H1 (cell line): ENCODE measurements at regions not wholly inside any gene's neighbourhood (a gene's known extent, or its start where the extent isn't known, plus 50 kb on each side); places are given as distances from the start of the nearest gene placed in this dataset.

Experiments used
- CTCF ChIA-PET: fragments of 300-600 bp; sonication (Branson Sonifier 250); formaldehyde crosslinking; loops from one replicate; lab custom pipeline; 2021; ENCODE audit not compliant: partially characterized antibody; lab: Charles Lee
- POLR2A ChIA-PET: fragments of 300-600 bp; sonication (Branson Sonifier 250); formaldehyde crosslinking; loops from one replicate; lab custom pipeline; 2021; ENCODE audit warnings: inconsistent platforms; ENCODE audit not compliant: partially characterized antibody; lab: Charles Lee
- DNase-seq, 2 experiments: peaks; one replicate each; pipeline versions ENCODE4 v3.0.0 to v3.0.0-alpha.2; 2010 to 2022; ENCODE audit warnings: low spot score in 2 of 2, low read depth in 1 of 2, mixed read lengths in 1 of 2
- FAIRE-seq: peaks from 2 replicates; lab custom pipeline; 2011; peaks lifted over from hg19 to GRCh38; lab: Jason Lieb, UNC
- H2AFZ ChIP-seq: 2 replicates; pipeline ENCODE4 v1.8.1; 2012; ENCODE audit warnings: low read length, inconsistent platforms
- H2AK5ac ChIP-seq: 2 replicates; pipeline ENCODE4 v1.6.1; 2013; ENCODE audit warnings: low read depth, low read length
- H2BK120ac ChIP-seq: replicated peaks from 2 replicates; pipeline ENCODE3; 2013; ENCODE audit warnings: low read depth, low read length, inconsistent platforms
- H2BK12ac ChIP-seq: 2 replicates; pipeline ENCODE4 v1.6.1; 2013; ENCODE audit warnings: low read depth, low read length
- H2BK15ac ChIP-seq: 2 replicates; pipeline ENCODE4 v1.6.1; 2013; ENCODE audit warnings: low read length
- H2BK20ac ChIP-seq: 2 replicates; pipeline ENCODE4 v1.6.1; 2013; ENCODE audit warnings: low read length
- H2BK5ac ChIP-seq: 2 replicates; pipeline ENCODE4 v1.6.1; 2013; ENCODE audit warnings: low read depth, low read length
- H3K14ac ChIP-seq: 2 replicates; pipeline ENCODE4 v1.6.1; 2013; ENCODE audit warnings: inconsistent platforms; ENCODE audit not compliant: insufficient read length
- H3K18ac ChIP-seq: 2 replicates; pipeline ENCODE4 v1.6.1; 2013; ENCODE audit warnings: low read length; ENCODE audit errors: extremely low read depth
- H3K23ac ChIP-seq: 2 replicates; pipeline ENCODE4 v1.6.1; 2013; ENCODE audit warnings: inconsistent platforms; ENCODE audit not compliant: insufficient read length
- H3K23me2 ChIP-seq: 2 replicates; pipeline ENCODE4 v1.6.1; 2013; ENCODE audit warnings: low read depth, low read length
- H3K27ac ChIP-seq: 2 replicates; pipeline ENCODE4 v1.6.1; 2011; ENCODE audit warnings: low read depth, low read length, inconsistent platforms
- H3K27me3 ChIP-seq, 4 experiments: replicated peaks in 1 of 4; 1 replicate in 1 of 4; 2 replicates in 3 of 4; pipeline versions ENCODE4 v1.6.1 to v1.8.1; 2011 to 2013; ENCODE audit warnings: low read length in 3 of 4, mild to moderate bottlenecking in 3 of 4, inconsistent platforms in 2 of 4, mixed read lengths in 2 of 4, moderate library complexity in 1 of 4; ENCODE audit not compliant: control insufficient read depth in 3 of 4, insufficient read depth in 3 of 4; ENCODE audit errors: extremely low read depth in 1 of 4
- H3K36me3 ChIP-seq, 4 experiments: 2 replicates each; pipeline versions ENCODE4 v1.6.1 to v1.8.1; 2011 to 2013; ENCODE audit warnings: mild to moderate bottlenecking in 4 of 4, low read length in 3 of 4, moderate library complexity in 2 of 4, control low read depth in 1 of 4, inconsistent platforms in 1 of 4; ENCODE audit not compliant: insufficient read depth in 4 of 4, control insufficient read depth in 2 of 4
- H3K4ac ChIP-seq: replicated peaks from 2 replicates; pipeline ENCODE3; 2013; ENCODE audit warnings: low read length, low read depth, mixed read lengths, inconsistent platforms; ENCODE audit not compliant: insufficient read length
- H3K4me1 ChIP-seq, 4 experiments: replicated peaks in 1 of 4; 1 replicate in 1 of 4; 2 replicates in 3 of 4; pipeline versions ENCODE4 v1.6.1 to v1.8.1; 2011 to 2013; ENCODE audit warnings: low read length in 3 of 4, inconsistent platforms in 2 of 4, mixed read lengths in 1 of 4; ENCODE audit not compliant: insufficient read depth in 4 of 4, control insufficient read depth in 3 of 4
- H3K4me2 ChIP-seq, 2 experiments: 2 replicates each; pipeline versions ENCODE4 v1.6.1 to v1.8.1; 2011 to 2013; ENCODE audit warnings: low read depth in 2 of 2, low read length in 2 of 2, control low read depth in 1 of 2, inconsistent platforms in 1 of 2, mild to moderate bottlenecking in 1 of 2; ENCODE audit not compliant: insufficient read depth in 1 of 2
- H3K4me3 ChIP-seq, 4 experiments: fragments of 200-600, 300-600 bp in 1 of 4; sonication (generic), shearing (Covaris generic), sonication (Bioruptor Twin) in 1 of 4; 2 replicates each; pipeline versions ENCODE4 v1.5.1 to v1.8.1; 2011 to 2016; ENCODE audit warnings: low read length in 4 of 4, low read depth in 3 of 4, control low read depth in 2 of 4, inconsistent platforms in 2 of 4, mild to moderate bottlenecking in 2 of 4, mixed read lengths in 1 of 4, moderate library complexity in 1 of 4; ENCODE audit not compliant: insufficient read depth in 2 of 4; ENCODE audit errors: extremely low read depth in 1 of 4
- H3K56ac ChIP-seq: replicated peaks from 2 replicates; pipeline ENCODE3; 2013; ENCODE audit warnings: low read depth, mild to moderate bottlenecking, mixed read lengths, low read length, inconsistent platforms; ENCODE audit not compliant: insufficient read length
- H3K79me1 ChIP-seq: 2 replicates; pipeline ENCODE4 v1.6.1; 2013; ENCODE audit warnings: low read depth, low read length, control low read depth
- H3K79me2 ChIP-seq, 2 experiments: 2 replicates each; pipeline versions ENCODE4 v1.6.1 to v1.8.1; 2012 to 2013; ENCODE audit warnings: low read length in 2 of 2, mild to moderate bottlenecking in 2 of 2, inconsistent platforms in 1 of 2; ENCODE audit not compliant: insufficient read depth in 2 of 2, control insufficient read depth in 1 of 2
- H3K9ac ChIP-seq, 4 experiments: replicated peaks in 1 of 4; 1 replicate in 1 of 4; 2 replicates in 3 of 4; pipeline versions ENCODE4 v1.6.1 to v1.8.1; 2011 to 2013; ENCODE audit warnings: low read depth in 3 of 4, low read length in 3 of 4, control low read depth in 2 of 4, mild to moderate bottlenecking in 2 of 4, moderate library complexity in 2 of 4, inconsistent platforms in 1 of 4; ENCODE audit errors: extremely low read depth in 1 of 4
- H3K9me3 ChIP-seq, 2 experiments: 2 replicates each; pipeline versions ENCODE4 v1.6.1 to v1.8.1; 2012 to 2013; ENCODE audit warnings: mild to moderate bottlenecking in 2 of 2, moderate library complexity in 2 of 2, control low read depth in 1 of 2, inconsistent platforms in 1 of 2, low read depth in 1 of 2, low read length in 1 of 2, mixed read lengths in 1 of 2; ENCODE audit not compliant: insufficient read depth in 2 of 2
- H4K20me1 ChIP-seq, 2 experiments: replicated peaks in 1 of 2; 2 replicates each; pipeline versions ENCODE3 to v1.8.1; 2011 to 2013; ENCODE audit warnings: inconsistent platforms in 2 of 2, low read length in 2 of 2, mild to moderate bottlenecking in 1 of 2; ENCODE audit not compliant: insufficient read depth in 2 of 2, control insufficient read depth in 1 of 2
- H4K5ac ChIP-seq: 2 replicates; pipeline ENCODE4 v1.6.1; 2013; ENCODE audit warnings: low read length, low read depth, mixed read lengths, inconsistent platforms; ENCODE audit not compliant: insufficient read length
- H4K8ac ChIP-seq: 2 replicates; pipeline ENCODE4 v1.8.0; 2013; ENCODE audit warnings: mild to moderate bottlenecking, moderate library complexity, low read length, inconsistent platforms; ENCODE audit not compliant: insufficient read depth; ENCODE audit errors: extremely low read depth
- H4K91ac ChIP-seq: replicated peaks from 2 replicates; pipeline ENCODE3; 2013; ENCODE audit warnings: low read length, mixed read lengths, inconsistent platforms; ENCODE audit not compliant: insufficient read length
- TAF1 ChIP-seq: IDR thresholded peaks from 2 replicates; pipeline ENCODE4 v1.6.1; 2011; ENCODE audit warnings: mild to moderate bottlenecking, low read depth, low read length
- WGBS, 2 experiments: shearing (Covaris generic) in 1 of 2; methylation state at CpG; one replicate each; pipeline versions ENCODE4 v1.1.6 to v1.1.7; 2013 to 2015; ENCODE audit warnings: low lambda C conversion rate in 2 of 2, mixed read lengths in 2 of 2, inconsistent platforms in 1 of 2, low coverage in 1 of 2, missing lambda C conversion rate in 1 of 2; ENCODE audit not compliant: insufficient replicate concordance in 2 of 2, insufficient coverage in 1 of 2, insufficient read length in 1 of 2; ENCODE audit errors: extremely low coverage in 1 of 2, missing lambda C conversion rate in 1 of 2; 5-methylcytosine and 5-hydroxymethylcytosine counted together

GRCh38 chr14:71204231-71204630 lies 297.0 kb downstream of the PCNX1 start:
- no peak for TF ChIP-seq TAF1
- Histone ChIP-seq H3K4me3 (no peak overlapping the region), H2AFZ (no peak overlapping the region), H3K9me3 (no peaks in the 10 kb centered on the region), H3K23me2 (peaks cover 2% of the 10 kb centered on the region; the same call in 1 of the 2 replicates), H2BK15ac (no peak overlapping the region), H2BK5ac (no peak overlapping the region), H3K9ac (no peak overlapping the region), H3K27ac (no peak overlapping the region), H2AK5ac (no peak overlapping the region), H4K8ac (no peak overlapping the region), H3K4me2 (no peak overlapping the region), H4K91ac (no peak overlapping the region), H3K4me1 (no peaks in the 10 kb centered on the region), H3K79me1 (no peaks in the 10 kb centered on the region), H3K36me3 (no peaks in the 10 kb centered on the region), H3K18ac (no peak overlapping the region), H4K20me1 (no peaks in the 10 kb centered on the region), H3K4ac (no peak overlapping the region), H3K79me2 (no peaks in the 10 kb centered on the region), H3K56ac (no peak overlapping the region), H3K27me3 (no peaks in the 10 kb centered on the region), H2BK20ac (no peak overlapping the region), H3K14ac (no peak overlapping the region), H2BK120ac (no peak overlapping the region), H2BK12ac (no peak overlapping the region), H4K5ac (no peak overlapping the region), H3K23ac (no peak overlapping the region)
- DNase-seq (no peak), FAIRE-seq (no peak)
- ChIA-PET CTCF (interaction anchor here (1.2 kb wide), 1 partner anchor 18 kb away, joined by 3 read pairs; no protein-coding TSS in a partner anchor), POLR2A (no interaction called here)
- WGBS, 2 experiments, result 50% methylated on average over 2 of the region's 2 CpGs; no CpG with 5 or more reads in 1 of the 2 experiments
